ENCODE measurements at regions not wholly inside any gene's neighbourhood (a gene's known extent, or its start where the extent isn't known, plus 50 kb on each side); places are given as distances from the start of the nearest gene placed in this dataset.
A peak's percentile ranks its signal among the peaks of the same experiment; 100 is the strongest.
"Not testable (repeated sequence)": the region's sequence is repeated elsewhere in the genome, so short reads cannot be mapped to it uniquely, and the experiment has no call there.

GRCh38 chr6:157727629-157728182 is 95.3 kb upstream of the SNX9 start:
- no peak for DNase-seq (ENCODE audit: low read depth)

- DNase-seq (ENCODE audit: low read depth): no peak
These were observed 94.7 kb upstream of the SNX9 start for GRCh38 chr6:157728183-157728881.

- no peak for DNase-seq (ENCODE audit: low read depth)
These were observed 91.8 kb upstream of the SNX9 start for GRCh38 chr6:157731221-157731620.

- DNase-seq (ENCODE audit: low read depth): no peak
These were observed 91.0 kb upstream of the SNX9 start for GRCh38 chr6:157732007-157732406.

GRCh38 chr6:157732416-157733161 is 90.5 kb upstream of the SNX9 start:
- no peak for DNase-seq (ENCODE audit: low read depth)

- DNase-seq (ENCODE audit: low read depth): not testable (repeated sequence)
These were observed 86.5 kb upstream of the SNX9 start for GRCh38 chr6:157736555-157736954.

- no peak for DNase-seq (ENCODE audit: low read depth)
These were observed 81.6 kb upstream of the SNX9 start for GRCh38 chr6:157741321-157741947.

- DNase-seq (ENCODE audit: low read depth): no peak
These were observed 81.0 kb upstream of the SNX9 start for GRCh38 chr6:157741948-157742556.

- no peak for DNase-seq (ENCODE audit: low read depth)
These were observed 78.9 kb upstream of the SNX9 start for GRCh38 chr6:157744102-157744601.

GRCh38 chr6:157746897-157747296 is 76.1 kb upstream of the SNX9 start:
- DNase-seq (ENCODE audit: low read depth): no peak

GRCh38 chr6:157747370-157747769 is 75.7 kb upstream of the SNX9 start:
- DNase-seq (ENCODE audit: low read depth): no peak

- DNase-seq (ENCODE audit: low read depth): no peak
These were observed 74.0 kb upstream of the SNX9 start for GRCh38 chr6:157748839-157749571.

- DNase-seq (ENCODE audit: low read depth): not testable (repeated sequence)
These were observed 72.1 kb upstream of the SNX9 start for GRCh38 chr6:157750973-157751372.

GRCh38 chr6:157751547-157752200 is 71.4 kb upstream of the SNX9 start:
- no peak for DNase-seq (ENCODE audit: low read depth)

- not testable (repeated sequence) for DNase-seq (ENCODE audit: low read depth)
These were observed 70.2 kb upstream of the SNX9 start for GRCh38 chr6:157752879-157753278.

GRCh38 chr6:157753291-157753690 is 69.8 kb upstream of the SNX9 start:
- DNase-seq (ENCODE audit: low read depth): no peak

- not testable (repeated sequence) for DNase-seq (ENCODE audit: low read depth)
These were observed 69.2 kb upstream of the SNX9 start for GRCh38 chr6:157753801-157754200.

- DNase-seq (ENCODE audit: low read depth): no peak
These were observed 68.7 kb upstream of the SNX9 start for GRCh38 chr6:157754351-157754750.

- no peak for DNase-seq (ENCODE audit: low read depth)
These were observed 67.9 kb upstream of the SNX9 start for GRCh38 chr6:157755032-157755745.

GRCh38 chr6:157755746-157756411 is 67.2 kb upstream of the SNX9 start:
- peak; percentile 62 for DNase-seq (ENCODE audit: low read depth)
